K562 (cell line): ENCODE measurements at regions not wholly inside any gene's neighbourhood (a gene's known extent, or its start where the extent isn't known, plus 50 kb on each side); places are given as distances from the start of the nearest gene placed in this dataset.

Experiments used
- ATAC-seq: fragments of 200-7000 bp; cut with Tn5 transposase; 3 replicates; pipeline ENCODE4 v1.9.1; 2020; ENCODE audit warnings: moderate library complexity
- BruUV-seq: library from RNA; stranded (reverse); fragments of 400-500 nt; replicated peaks from 2 replicates; lab custom pipeline; 2021; lab: Mats Ljungman, UMichigan
- CTCF ChIA-PET: fragments of 300-600 bp; formaldehyde crosslinking; extraction: SDS; loops from one replicate; lab custom pipeline; 2021; ENCODE audit warnings: low intra/inter-chr PET ratio; lab: Yijun Ruan, JAX
- POLR2A ChIA-PET: fragments of 300-600, 350-650 bp; sonication (Branson Sonifier 250); formaldehyde crosslinking; extraction: SDS; loops from one replicate; lab custom pipeline; 2021; ENCODE audit warnings: antibody characterized with exemption, inconsistent platforms; lab: Yijun Ruan, JAX
- DNase-seq, 4 experiments: peaks; one replicate each; pipeline versions ENCODE4 v3.0.0 to v3.0.0-alpha.2; 2011 to 2018; ENCODE audit warnings: low spot score in 3 of 4, mixed read lengths in 3 of 4; ENCODE audit errors: extremely low read depth in 1 of 4
- FAIRE-seq: peaks from 2 replicates; lab custom pipeline; 2011; peaks lifted over from hg19 to GRCh38; lab: Jason Lieb, UNC
- H2AFZ ChIP-seq: 2 replicates; pipeline ENCODE4 v1.6.0; 2011; ENCODE audit warnings: low read depth, low read length, control low read depth, inconsistent platforms
- H3K27ac ChIP-seq: fragments of 200-600 bp; 3 replicates; pipeline ENCODE4 v1.8.0; 2011; ENCODE audit warnings: low read depth, mild to moderate bottlenecking, control low read depth, inconsistent platforms, low read length, moderate library complexity, mixed read lengths; ENCODE audit errors: extremely low read depth
- H3K27me3 ChIP-seq, 2 experiments: fragments of 300-600 bp in 1 of 2; 2 replicates in 1 of 2; 3 replicates in 1 of 2; pipeline versions ENCODE4 v1.6.0 to v1.8.0; 2011; ENCODE audit warnings: inconsistent platforms in 2 of 2, low read length in 2 of 2, mild to moderate bottlenecking in 1 of 2, mixed read lengths in 1 of 2, moderate library complexity in 1 of 2; ENCODE audit not compliant: control insufficient read depth in 2 of 2, insufficient read depth in 2 of 2
- H3K36me3 ChIP-seq: fragments of 300-600 bp; 3 replicates; pipeline ENCODE4 v1.8.0; 2011; ENCODE audit warnings: mild to moderate bottlenecking, low read length, inconsistent platforms; ENCODE audit not compliant: control insufficient read depth, insufficient read depth
- H3K4me1 ChIP-seq, 2 experiments: fragments of 200-600 bp in 1 of 2; replicated peaks in 1 of 2; 2 replicates in 1 of 2; 3 replicates in 1 of 2; pipeline versions ENCODE4 v1.5.1 to v1.8.0; 2011; ENCODE audit warnings: inconsistent platforms in 2 of 2, low read length in 2 of 2, mild to moderate bottlenecking in 1 of 2, mixed read lengths in 1 of 2, moderate library complexity in 1 of 2; ENCODE audit not compliant: control insufficient read depth in 2 of 2, insufficient read depth in 2 of 2
- H3K4me2 ChIP-seq: 2 replicates; pipeline ENCODE4 v1.6.1; 2011; ENCODE audit warnings: low read length, control low read depth, inconsistent platforms, mixed read lengths; ENCODE audit not compliant: insufficient read depth
- H3K4me3 ChIP-seq: fragments of 200-600 bp; sonication (generic), shearing (Covaris generic); 2 replicates; pipeline ENCODE4 v1.5.1; 2016; ENCODE audit warnings: control low read depth, inconsistent platforms
- H3K79me2 ChIP-seq: fragments of 200-600 bp; 3 replicates; pipeline ENCODE4 v1.8.0; 2011; ENCODE audit warnings: low read length, inconsistent platforms; ENCODE audit not compliant: control insufficient read depth, insufficient read depth
- H3K9ac ChIP-seq, 2 experiments: 2 replicates each; pipeline versions ENCODE4 v1.6.0 to v1.6.1; 2011; ENCODE audit warnings: low read depth in 2 of 2, low read length in 2 of 2, control low read depth in 1 of 2, inconsistent platforms in 1 of 2, mild to moderate bottlenecking in 1 of 2, mixed read lengths in 1 of 2; ENCODE audit not compliant: insufficient read depth in 1 of 2
- H3K9me1 ChIP-seq: one replicate; pipeline ENCODE4 v1.6.0; 2011; ENCODE audit warnings: inconsistent platforms, mild to moderate bottlenecking, low read length, moderate library complexity; ENCODE audit not compliant: control insufficient read depth, insufficient read depth
- H3K9me3 ChIP-seq: replicated peaks from 2 replicates; pipeline ENCODE4 v1.5.1; 2011; ENCODE audit warnings: low read depth, low read length, inconsistent platforms; ENCODE audit not compliant: control insufficient read depth, insufficient read depth
- H4K20me1 ChIP-seq: replicated peaks from 2 replicates; pipeline ENCODE4 v1.6.1; 2011; ENCODE audit warnings: low read length, inconsistent platforms, mixed read lengths; ENCODE audit not compliant: control insufficient read depth, insufficient read depth
- BCL6 ChIP-seq: fragments of 250-450 bp; sonication (Bioruptor Pico); IDR thresholded peaks from 2 replicates; pipeline ENCODE4 v1.4.0; 2020
- CXXC5 ChIP-seq: fragments of 250-450 bp; sonication (Bioruptor Pico); IDR thresholded peaks from 2 replicates; pipeline ENCODE4 v1.8.0; 2022; ENCODE audit warnings: inconsistent platforms, mild to moderate bottlenecking, moderate library complexity
- ELF1 ChIP-seq: fragments of 200-800 bp; sonication (Bioruptor generic); IDR thresholded peaks from 2 replicates; pipeline ENCODE4 v1.6.1; 2016; ENCODE audit warnings: missing genetic modification characterization, missing compliant biosample characterization
- NFE2 ChIP-seq: IDR thresholded peaks from 2 replicates; pipeline ENCODE4 v1.6.1; 2014; ENCODE audit warnings: antibody characterized with exemption, low read depth
- RUNX1 ChIP-seq: sonication (generic); IDR thresholded peaks from 2 replicates; pipeline ENCODE4 v1.6.1; 2016; ENCODE audit warnings: antibody characterized with exemption, low read depth
- SLC30A9 ChIP-seq: fragments of 250-450 bp; sonication (Bioruptor Pico); IDR thresholded peaks from 2 replicates; pipeline ENCODE4 v1.8.0; 2022; ENCODE audit warnings: mild to moderate bottlenecking, moderate library complexity
- SMC3 ChIP-seq: conservative IDR thresholded peaks from 2 replicates; pipeline ENCODE4 v1.6.1; 2011; ENCODE audit warnings: low read depth, low read length, improper control_type of control experiment; ENCODE audit not compliant: insufficient read depth
- TFAM ChIP-seq: fragments of 250-450 bp; sonication (Bioruptor Pico); conservative IDR thresholded peaks from 2 replicates; pipeline ENCODE4 v1.5.0; 2021; ENCODE audit warnings: mild to moderate bottlenecking, moderate library complexity
- ZNF140 ChIP-seq: fragments of 250-450 bp; sonication (Bioruptor Pico); IDR thresholded peaks from 2 replicates; pipeline ENCODE4 v1.8.0; 2021; ENCODE audit warnings: moderate library complexity, mild to moderate bottlenecking, inconsistent platforms
- WGBS: fragments of 100-300 bp; shearing (Covaris generic); methylation state at CpG from one replicate; pipeline ENCODE4 v1.1.6; 2016; ENCODE audit warnings: low coverage, mixed read lengths; ENCODE audit not compliant: insufficient coverage; ENCODE audit errors: missing lambda C conversion rate; 5-methylcytosine and 5-hydroxymethylcytosine counted together
- in situ Hi-C: fragments of 300-500 bp; cut with MboI; formaldehyde crosslinking; loops from 4 replicates; pipeline ENCODE4 v1.15.0; 2018; ENCODE audit warnings: inconsistent platforms, mixed read lengths
- intact Hi-C: fragments of 100-400 bp; cut with micrococcal nuclease; formaldehyde crosslinking; loops from 2 replicates; pipeline ENCODE4 v1.14.2; 2022
- TF ChIP-seq, protein P1 (sequence below): sonication (generic); formaldehyde crosslinking; IDR thresholded peaks from 2 replicates; pipeline ENCODE4 v1.8.0; 2022; ENCODE audit warnings: mild to moderate bottlenecking, missing genetic modification reagents, borderline replicate concordance
- TF ChIP-seq, protein P2 (sequence below): fragments of 250-450 bp; sonication (Bioruptor Pico); IDR thresholded peaks from 2 replicates; pipeline ENCODE4 v1.4.0; 2020; ENCODE audit warnings: mild to moderate bottlenecking

DNA sequence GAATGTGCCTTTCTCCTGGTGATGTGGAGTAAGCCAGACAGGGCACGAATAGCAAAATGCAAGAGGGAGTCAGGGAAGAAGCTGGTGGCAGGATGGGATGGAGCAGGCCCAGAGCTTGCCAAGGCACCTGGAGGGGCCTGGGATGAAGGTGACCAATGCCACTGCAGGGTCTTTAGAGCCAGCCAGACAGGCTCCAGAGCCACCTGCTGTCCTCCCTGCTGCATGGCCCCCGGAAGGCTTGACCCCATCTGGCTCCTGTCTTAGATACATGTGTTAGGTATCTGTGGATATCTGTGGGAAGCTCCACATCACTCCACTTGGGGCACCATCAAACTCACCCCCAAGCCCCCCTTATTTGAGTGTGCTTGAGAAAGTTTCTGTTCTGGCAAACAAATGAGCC is 99.9 kb upstream of the ATL2 start:
- in situ Hi-C loops (no loop called here), intact Hi-C loops (no loop called here)
- no peak overlapping the region for H3K27ac ChIP-seq
- H3K27me3 ChIP-seq: no peaks in the 10 kb centered on the region
- peaks cover 15 to 27% of the 10 kb centered on the region in 2 experiments for H3K4me1 ChIP-seq
- no peak for DNase-seq
- H3K4me2 ChIP-seq: no peak overlapping the region
- no peaks in the 10 kb centered on the region for H3K36me3 ChIP-seq
- no peak for FAIRE-seq
- H3K9ac ChIP-seq: peak overlapping the region in 1 of 2 experiments; percentile 27; a peak in 1 of 4 replicates
- no peak for ATAC-seq
- BruUV-seq: no TSS peak
- peaks cover 7% of the 10 kb centered on the region for H3K9me3 ChIP-seq
- POLR2A ChIA-PET: interaction anchor here (0.6 to 1.2 kb wide), 3 partner anchors 9 to 57 kb away, joined by 3 to 6 read pairs (median 3); no protein-coding TSS in a partner anchor
- WGBS: 25% methylated on average over 2 of the region's 2 CpGs
- H3K9me1 ChIP-seq: no peaks in the 10 kb centered on the region
- no peak overlapping the region for H3K4me3 ChIP-seq
- CTCF ChIA-PET: no interaction called here
- H2AFZ ChIP-seq: no peak overlapping the region
- no peak for TF ChIP-seq ELF1 (tag)
- no peak for TF ChIP-seq SMC3
- no peak for TF ChIP-seq SLC30A9
- TF ChIP-seq, protein P1, sequence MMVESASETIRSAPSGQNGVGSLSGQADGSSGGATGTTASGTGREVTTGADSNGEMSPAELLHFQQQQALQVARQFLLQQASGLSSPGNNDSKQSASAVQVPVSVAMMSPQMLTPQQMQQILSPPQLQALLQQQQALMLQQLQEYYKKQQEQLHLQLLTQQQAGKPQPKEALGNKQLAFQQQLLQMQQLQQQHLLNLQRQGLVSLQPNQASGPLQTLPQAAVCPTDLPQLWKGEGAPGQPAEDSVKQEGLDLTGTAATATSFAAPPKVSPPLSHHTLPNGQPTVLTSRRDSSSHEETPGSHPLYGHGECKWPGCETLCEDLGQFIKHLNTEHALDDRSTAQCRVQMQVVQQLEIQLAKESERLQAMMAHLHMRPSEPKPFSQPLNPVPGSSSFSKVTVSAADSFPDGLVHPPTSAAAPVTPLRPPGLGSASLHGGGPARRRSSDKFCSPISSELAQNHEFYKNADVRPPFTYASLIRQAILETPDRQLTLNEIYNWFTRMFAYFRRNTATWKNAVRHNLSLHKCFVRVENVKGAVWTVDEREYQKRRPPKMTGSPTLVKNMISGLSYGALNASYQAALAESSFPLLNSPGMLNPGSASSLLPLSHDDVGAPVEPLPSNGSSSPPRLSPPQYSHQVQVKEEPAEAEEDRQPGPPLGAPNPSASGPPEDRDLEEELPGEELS (CRISPR knock-in tag): no peak
- no peak for TF ChIP-seq BCL6 (CRISPR knock-in tag)
- TF ChIP-seq NFE2: no peak
- TF ChIP-seq TFAM: no peak
- TF ChIP-seq CXXC5 (CRISPR knock-in tag): no peak
- TF ChIP-seq, protein P2, sequence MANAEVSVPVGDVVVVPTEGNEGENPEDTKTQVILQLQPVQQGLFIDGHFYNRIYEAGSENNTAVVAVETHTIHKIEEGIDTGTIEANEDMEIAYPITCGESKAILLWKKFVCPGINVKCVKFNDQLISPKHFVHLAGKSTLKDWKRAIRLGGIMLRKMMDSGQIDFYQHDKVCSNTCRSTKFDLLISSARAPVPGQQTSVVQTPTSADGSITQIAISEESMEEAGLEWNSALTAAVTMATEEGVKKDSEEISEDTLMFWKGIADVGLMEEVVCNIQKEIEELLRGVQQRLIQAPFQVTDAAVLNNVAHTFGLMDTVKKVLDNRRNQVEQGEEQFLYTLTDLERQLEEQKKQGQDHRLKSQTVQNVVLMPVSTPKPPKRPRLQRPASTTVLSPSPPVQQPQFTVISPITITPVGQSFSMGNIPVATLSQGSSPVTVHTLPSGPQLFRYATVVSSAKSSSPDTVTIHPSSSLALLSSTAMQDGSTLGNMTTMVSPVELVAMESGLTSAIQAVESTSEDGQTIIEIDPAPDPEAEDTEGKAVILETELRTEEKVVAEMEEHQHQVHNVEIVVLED (CRISPR knock-in tag): no peak
- no peak for TF ChIP-seq RUNX1
- no peak for TF ChIP-seq ZNF140
- H4K20me1 ChIP-seq: no peaks in the 10 kb centered on the region
- no peaks in the 10 kb centered on the region for H3K79me2 ChIP-seq
